ENCODE measurements at regions not wholly inside any gene's neighbourhood (a gene's known extent, or its start where the extent isn't known, plus 50 kb on each side); places are given as distances from the start of the nearest gene placed in this dataset.
A peak's percentile ranks its signal among the peaks of the same experiment; 100 is the strongest.

- no peaks in the 10 kb centered on the region for H3K36me3 ChIP-seq (ENCODE audit: control insufficient read depth, insufficient read depth, low read length)
- H3K27ac ChIP-seq (ENCODE audit: low read depth, low read length, severe bottlenecking) = no peak overlapping the region
- H3K9me3 ChIP-seq (ENCODE audit: control insufficient read depth, low read length) = no peaks in the 10 kb centered on the region
- WGBS, 2 experiments (ENCODE audit: insufficient coverage in 2 of 2) = 86 to 88% methylated on average over 3 to 4 of the region's 8 CpGs
- H3K4me1 ChIP-seq (ENCODE audit: control insufficient read depth, insufficient read depth, low read length, poor library complexity, severe bottlenecking) = peaks cover 21% of the 10 kb centered on the region
- no peak overlapping the region for H3K4me3 ChIP-seq (ENCODE audit: extremely low read depth, insufficient read depth, low read length, poor library complexity, severe bottlenecking)
Measured at GRCh38 chr15:39230205-39230907, 350.5 kb upstream of the THBS1 start.

- WGBS, 2 experiments (ENCODE audit: insufficient coverage in 2 of 2) = no CpG with 5 or more reads among the region's 1 CpG
- Histone ChIP-seq H3K36me3 (ENCODE audit: control insufficient read depth, insufficient read depth, low read length) (no peaks in the 10 kb centered on the region), H3K4me3 (ENCODE audit: extremely low read depth, insufficient read depth, low read length, poor library complexity, severe bottlenecking) (no peak overlapping the region), H3K4me1 (ENCODE audit: control insufficient read depth, insufficient read depth, low read length, poor library complexity, severe bottlenecking) (peaks cover 21% of the 10 kb centered on the region), H3K27ac (ENCODE audit: low read depth, low read length, severe bottlenecking) (no peak overlapping the region), H3K9me3 (ENCODE audit: control insufficient read depth, low read length) (no peaks in the 10 kb centered on the region)
Measured at GRCh38 chr15:39230908-39231285, 350.0 kb upstream of the THBS1 start.

- H3K4me3 ChIP-seq (ENCODE audit: extremely low read depth, insufficient read depth, low read length, poor library complexity, severe bottlenecking) = no peak overlapping the region
- H3K27ac ChIP-seq (ENCODE audit: low read depth, low read length, severe bottlenecking) = peak overlapping the region; percentile 86
- peaks cover 21% of the 10 kb centered on the region for H3K4me1 ChIP-seq (ENCODE audit: control insufficient read depth, insufficient read depth, low read length, poor library complexity, severe bottlenecking)
- 77 to 83% methylated on average over 3 to 4 of the region's 4 CpGs for WGBS, 2 experiments (ENCODE audit: insufficient coverage in 2 of 2)
- no peaks in the 10 kb centered on the region for H3K36me3 ChIP-seq (ENCODE audit: control insufficient read depth, insufficient read depth, low read length)
- H3K9me3 ChIP-seq (ENCODE audit: control insufficient read depth, low read length) = no peaks in the 10 kb centered on the region
Measured at GRCh38 chr15:39232512-39232911, 348.4 kb upstream of the THBS1 start.

- Histone ChIP-seq H3K4me1 (ENCODE audit: control insufficient read depth, insufficient read depth, low read length, poor library complexity, severe bottlenecking) (peaks cover 21% of the 10 kb centered on the region), H3K36me3 (ENCODE audit: control insufficient read depth, insufficient read depth, low read length) (no peaks in the 10 kb centered on the region), H3K27ac (ENCODE audit: low read depth, low read length, severe bottlenecking) (no peak overlapping the region), H3K4me3 (ENCODE audit: extremely low read depth, insufficient read depth, low read length, poor library complexity, severe bottlenecking) (no peak overlapping the region), H3K9me3 (ENCODE audit: control insufficient read depth, low read length) (no peaks in the 10 kb centered on the region)
- WGBS, 2 experiments (ENCODE audit: insufficient coverage in 2 of 2) = 69 to 90% methylated on average over 2 of the region's 5 CpGs
Measured at GRCh38 chr15:39235084-39235795, 345.6 kb upstream of the THBS1 start.

GRCh38 chr15:39236375-39236774 lies 344.5 kb upstream of the THBS1 start:
- no peaks in the 10 kb centered on the region for H3K36me3 ChIP-seq (ENCODE audit: control insufficient read depth, insufficient read depth, low read length)
- H3K9me3 ChIP-seq (ENCODE audit: control insufficient read depth, low read length) = no peaks in the 10 kb centered on the region
- H3K4me1 ChIP-seq (ENCODE audit: control insufficient read depth, insufficient read depth, low read length, poor library complexity, severe bottlenecking) = peaks cover 16% of the 10 kb centered on the region
- H3K4me3 ChIP-seq (ENCODE audit: extremely low read depth, insufficient read depth, low read length, poor library complexity, severe bottlenecking) = no peak overlapping the region
- no peak overlapping the region for H3K27ac ChIP-seq (ENCODE audit: low read depth, low read length, severe bottlenecking)

GRCh38 chr15:39238443-39238842 lies 342.4 kb upstream of the THBS1 start:
- 98 to 100% methylated on average over 5 of the region's 6 CpGs for WGBS, 2 experiments (ENCODE audit: insufficient coverage in 2 of 2)
- Histone ChIP-seq H3K4me1 (ENCODE audit: control insufficient read depth, insufficient read depth, low read length, poor library complexity, severe bottlenecking) (no peaks in the 10 kb centered on the region), H3K4me3 (ENCODE audit: extremely low read depth, insufficient read depth, low read length, poor library complexity, severe bottlenecking) (no peak overlapping the region), H3K9me3 (ENCODE audit: control insufficient read depth, low read length) (no peaks in the 10 kb centered on the region), H3K27ac (ENCODE audit: low read depth, low read length, severe bottlenecking) (no peak overlapping the region), H3K36me3 (ENCODE audit: control insufficient read depth, insufficient read depth, low read length) (no peaks in the 10 kb centered on the region)

- no CpG with 5 or more reads among the region's 1 CpG for WGBS, 2 experiments (ENCODE audit: insufficient coverage in 2 of 2)
- Histone ChIP-seq H3K36me3 (ENCODE audit: control insufficient read depth, insufficient read depth, low read length) (no peaks in the 10 kb centered on the region), H3K9me3 (ENCODE audit: control insufficient read depth, low read length) (no peaks in the 10 kb centered on the region), H3K4me1 (ENCODE audit: control insufficient read depth, insufficient read depth, low read length, poor library complexity, severe bottlenecking) (no peaks in the 10 kb centered on the region), H3K27ac (ENCODE audit: low read depth, low read length, severe bottlenecking) (no peak overlapping the region), H3K4me3 (ENCODE audit: extremely low read depth, insufficient read depth, low read length, poor library complexity, severe bottlenecking) (no peak overlapping the region)
Measured at GRCh38 chr15:39239562-39239961, 341.3 kb upstream of the THBS1 start.

- Histone ChIP-seq H3K36me3 (ENCODE audit: control insufficient read depth, insufficient read depth, low read length) (no peaks in the 10 kb centered on the region), H3K4me3 (ENCODE audit: extremely low read depth, insufficient read depth, low read length, poor library complexity, severe bottlenecking) (no peak overlapping the region), H3K4me1 (ENCODE audit: control insufficient read depth, insufficient read depth, low read length, poor library complexity, severe bottlenecking) (no peaks in the 10 kb centered on the region), H3K9me3 (ENCODE audit: control insufficient read depth, low read length) (no peaks in the 10 kb centered on the region), H3K27ac (ENCODE audit: low read depth, low read length, severe bottlenecking) (no peak overlapping the region)
Measured at GRCh38 chr15:39242345-39242744, 338.5 kb upstream of the THBS1 start.

GRCh38 chr15:39243396-39243795 lies 337.5 kb upstream of the THBS1 start:
- no peaks in the 10 kb centered on the region for H3K36me3 ChIP-seq (ENCODE audit: control insufficient read depth, insufficient read depth, low read length)
- no CpG with 5 or more reads among the region's 1 CpG for WGBS, 2 experiments (ENCODE audit: insufficient coverage in 2 of 2)
- peaks cover 10% of the 10 kb centered on the region for H3K4me1 ChIP-seq (ENCODE audit: control insufficient read depth, insufficient read depth, low read length, poor library complexity, severe bottlenecking)
- no peaks in the 10 kb centered on the region for H3K9me3 ChIP-seq (ENCODE audit: control insufficient read depth, low read length)
- no peak overlapping the region for H3K27ac ChIP-seq (ENCODE audit: low read depth, low read length, severe bottlenecking)
- H3K4me3 ChIP-seq (ENCODE audit: extremely low read depth, insufficient read depth, low read length, poor library complexity, severe bottlenecking) = no peak overlapping the region

GRCh38 chr15:39244776-39245175 lies 336.1 kb upstream of the THBS1 start:
- WGBS, 2 experiments (ENCODE audit: insufficient coverage in 2 of 2) = no CpG with 5 or more reads among the region's 1 CpG
- H3K27ac ChIP-seq (ENCODE audit: low read depth, low read length, severe bottlenecking) = no peak overlapping the region
- peaks cover 16% of the 10 kb centered on the region for H3K4me1 ChIP-seq (ENCODE audit: control insufficient read depth, insufficient read depth, low read length, poor library complexity, severe bottlenecking)
- no peaks in the 10 kb centered on the region for H3K9me3 ChIP-seq (ENCODE audit: control insufficient read depth, low read length)
- H3K36me3 ChIP-seq (ENCODE audit: control insufficient read depth, insufficient read depth, low read length) = no peaks in the 10 kb centered on the region
- no peak overlapping the region for H3K4me3 ChIP-seq (ENCODE audit: extremely low read depth, insufficient read depth, low read length, poor library complexity, severe bottlenecking)

- WGBS, 2 experiments (ENCODE audit: insufficient coverage in 2 of 2) = no CpG with 5 or more reads among the region's 1 CpG
- H3K36me3 ChIP-seq (ENCODE audit: control insufficient read depth, insufficient read depth, low read length) = no peaks in the 10 kb centered on the region
Measured at GRCh38 chr15:39246523-39246922, 334.4 kb upstream of the THBS1 start.

More at GRCh38 chr15:39246523-39246922, 334.4 kb upstream of the THBS1 start:
- Histone ChIP-seq H3K27ac (ENCODE audit: low read depth, low read length, severe bottlenecking) (no peak overlapping the region), H3K4me1 (ENCODE audit: control insufficient read depth, insufficient read depth, low read length, poor library complexity, severe bottlenecking) (peaks cover 16% of the 10 kb centered on the region), H3K4me3 (ENCODE audit: extremely low read depth, insufficient read depth, low read length, poor library complexity, severe bottlenecking) (no peak overlapping the region), H3K9me3 (ENCODE audit: control insufficient read depth, low read length) (no peaks in the 10 kb centered on the region)

All from mesodermal cell (in vitro differentiated cells).